ENCODE measurements at regions not wholly inside any gene's neighbourhood (a gene's known extent, or its start where the extent isn't known, plus 50 kb on each side); places are given as distances from the start of the nearest gene placed in this dataset.
"Not testable (repeated sequence)": the region's sequence is repeated elsewhere in the genome, so short reads cannot be mapped to it uniquely, and the experiment has no call there.

DNA sequence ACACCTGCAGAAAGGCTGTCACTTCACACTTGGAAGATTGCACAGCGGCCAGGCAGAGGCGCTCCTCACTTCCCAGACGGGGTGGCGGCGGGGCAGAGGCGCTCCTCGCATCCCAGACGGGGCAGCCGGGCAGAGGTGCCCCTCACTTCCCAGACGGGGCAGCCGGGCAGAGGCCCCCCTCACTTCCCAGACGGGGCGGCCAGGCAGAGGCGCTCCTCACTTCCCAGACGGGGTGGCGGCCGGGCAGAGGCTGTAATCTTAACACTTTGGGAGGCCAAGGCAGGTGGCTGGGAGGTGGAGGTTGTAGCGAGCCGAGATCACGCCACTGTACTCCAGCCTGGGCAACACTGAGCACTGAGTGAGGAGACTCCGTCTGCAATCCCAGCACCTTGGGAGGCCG, 436.3 kb upstream of the ZP4 start:
- H3K27ac Mint-ChIP-seq; H3K4me3 Mint-ChIP-seq; ATAC-seq (replicated peaks); H3K4me1 Mint-ChIP-seq; H3K36me3 Mint-ChIP-seq (ENCODE audit: low read depth); H3K27me3 Mint-ChIP-seq: not testable (repeated sequence)
- H3K9me3 Mint-ChIP-seq: peaks cover 11% of the 10 kb centered on the region

- H3K27ac Mint-ChIP-seq; H3K4me1 Mint-ChIP-seq; H3K27me3 Mint-ChIP-seq; H3K4me3 Mint-ChIP-seq; ATAC-seq (replicated peaks); H3K36me3 Mint-ChIP-seq (ENCODE audit: low read depth): not testable (repeated sequence)
- H3K9me3 Mint-ChIP-seq: peaks cover 11% of the 10 kb centered on the region
Observed at GRCh38 chr1:238326479-238326878, 435.8 kb upstream of the ZP4 start.

- H3K27me3 Mint-ChIP-seq: no peaks in the 10 kb centered on the region
- no peak overlapping the region for H3K4me3 Mint-ChIP-seq
- no peak overlapping the region for H3K27ac Mint-ChIP-seq
- ATAC-seq (replicated peaks): no peak
- H3K36me3 Mint-ChIP-seq (ENCODE audit: low read depth): no peaks in the 10 kb centered on the region
- peaks cover 4% of the 10 kb centered on the region for H3K9me3 Mint-ChIP-seq
- H3K4me1 Mint-ChIP-seq: no peaks in the 10 kb centered on the region
Observed at GRCh38 chr1:238324211-238324864, 433.6 kb upstream of the ZP4 start.

GRCh38 chr1:238323490-238323889, 432.8 kb upstream of the ZP4 start:
- H3K4me3 Mint-ChIP-seq: no peak overlapping the region

GRCh38 chr1:238319957-238320356, 429.2 kb upstream of the ZP4 start:
- Mint-ChIP-seq H3K4me1 (no peaks in the 10 kb centered on the region), H3K27ac (no peak overlapping the region), H3K36me3 (ENCODE audit: low read depth) (no peaks in the 10 kb centered on the region), H3K9me3 (peaks cover 3% of the 10 kb centered on the region), H3K4me3 (no peak overlapping the region), H3K27me3 (no peaks in the 10 kb centered on the region)
- no peak for ATAC-seq (replicated peaks)

More at GRCh38 chr1:238323490-238323889, 432.8 kb upstream of the ZP4 start:
- Mint-ChIP-seq H3K36me3 (ENCODE audit: low read depth) (no peaks in the 10 kb centered on the region), H3K9me3 (peaks cover 4% of the 10 kb centered on the region), H3K27me3 (no peaks in the 10 kb centered on the region), H3K27ac (no peak overlapping the region), H3K4me1 (no peaks in the 10 kb centered on the region)
- no peak for ATAC-seq (replicated peaks)

DNA sequence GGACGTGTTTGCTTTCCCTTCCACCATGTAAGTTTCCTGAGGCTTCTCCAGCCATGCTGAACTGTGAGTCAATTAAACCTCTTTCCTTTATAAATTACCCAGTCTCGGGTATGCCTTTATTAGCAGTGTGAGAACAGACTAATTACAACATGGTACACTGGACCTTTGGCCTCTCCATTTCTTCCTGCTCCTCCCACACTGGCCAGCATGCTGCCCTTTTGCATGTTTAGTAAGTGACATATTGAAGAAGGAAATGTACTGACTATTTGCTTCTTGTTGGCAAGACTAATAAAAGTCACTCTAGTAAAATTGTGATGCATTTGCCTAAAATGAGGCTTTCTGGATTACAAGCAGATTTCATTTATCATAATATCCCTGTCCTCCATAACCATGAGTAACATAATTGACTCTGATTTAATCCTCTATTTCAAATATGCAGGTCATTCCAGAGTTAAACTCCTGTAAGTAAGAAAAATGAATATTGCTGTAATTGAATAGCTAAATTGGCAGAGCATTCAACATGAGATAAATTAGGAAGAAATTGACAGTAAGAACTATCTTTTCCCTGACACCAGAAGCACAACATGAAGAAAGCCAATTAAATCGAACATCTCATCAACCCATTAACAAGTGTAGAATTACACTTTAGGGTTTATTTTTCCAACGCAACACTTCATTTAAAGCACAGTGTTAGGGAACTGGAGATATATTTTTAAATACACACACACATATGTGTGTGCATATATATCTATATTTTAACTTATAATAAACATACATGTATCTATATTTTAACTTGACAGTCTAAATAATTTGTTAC, 427.8 kb upstream of the ZP4 start:
- Mint-ChIP-seq H3K4me1 (no peaks in the 10 kb centered on the region), H3K27me3 (no peaks in the 10 kb centered on the region), H3K27ac (no peak overlapping the region), H3K36me3 (ENCODE audit: low read depth) (no peaks in the 10 kb centered on the region), H3K4me3 (no peak overlapping the region), H3K9me3 (peaks cover 3% of the 10 kb centered on the region)
- no peak for ATAC-seq (replicated peaks)

- no peak for ATAC-seq (replicated peaks)
- Mint-ChIP-seq H3K9me3 (peaks cover 16% of the 10 kb centered on the region), H3K4me1 (no peaks in the 10 kb centered on the region), H3K36me3 (ENCODE audit: low read depth) (no peaks in the 10 kb centered on the region), H3K27ac (no peak overlapping the region), H3K27me3 (no peaks in the 10 kb centered on the region), H3K4me3 (no peak overlapping the region)
Observed at GRCh38 chr1:238312969-238313368, 422.2 kb upstream of the ZP4 start.

- no peak overlapping the region for H3K27ac Mint-ChIP-seq
- H3K4me3 Mint-ChIP-seq: no peak overlapping the region
- H3K4me1 Mint-ChIP-seq: no peaks in the 10 kb centered on the region
- peaks cover 22% of the 10 kb centered on the region for H3K9me3 Mint-ChIP-seq
- no peak for ATAC-seq (replicated peaks)
- H3K27me3 Mint-ChIP-seq: no peaks in the 10 kb centered on the region
- H3K36me3 Mint-ChIP-seq (ENCODE audit: low read depth): no peaks in the 10 kb centered on the region
Observed at GRCh38 chr1:238306411-238306810, 415.7 kb upstream of the ZP4 start.

DNA sequence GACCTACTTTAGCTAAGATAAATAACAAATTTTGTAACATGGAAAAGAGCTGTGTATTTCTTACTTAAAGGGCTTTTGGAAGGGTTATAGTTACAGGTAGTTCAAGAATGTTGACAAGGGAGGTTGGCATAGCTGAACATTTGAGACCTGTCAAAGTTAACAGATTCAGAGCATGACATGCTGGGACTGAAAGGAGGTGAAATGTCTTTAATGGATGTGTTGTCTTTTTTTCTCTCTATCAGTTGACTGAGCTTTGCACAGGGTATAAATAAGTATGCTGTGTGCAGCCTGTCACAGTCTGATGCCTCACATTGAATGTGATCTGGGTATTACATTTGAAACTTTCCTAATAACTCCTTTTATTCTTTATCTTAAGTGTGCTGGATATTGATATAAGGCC, 411.9 kb upstream of the ZP4 start:
- ATAC-seq (replicated peaks): no peak
- Mint-ChIP-seq H3K4me1 (no peaks in the 10 kb centered on the region), H3K27ac (no peak overlapping the region), H3K4me3 (no peak overlapping the region), H3K9me3 (peaks cover 9% of the 10 kb centered on the region), H3K27me3 (no peaks in the 10 kb centered on the region), H3K36me3 (ENCODE audit: low read depth) (no peaks in the 10 kb centered on the region)

DNA sequence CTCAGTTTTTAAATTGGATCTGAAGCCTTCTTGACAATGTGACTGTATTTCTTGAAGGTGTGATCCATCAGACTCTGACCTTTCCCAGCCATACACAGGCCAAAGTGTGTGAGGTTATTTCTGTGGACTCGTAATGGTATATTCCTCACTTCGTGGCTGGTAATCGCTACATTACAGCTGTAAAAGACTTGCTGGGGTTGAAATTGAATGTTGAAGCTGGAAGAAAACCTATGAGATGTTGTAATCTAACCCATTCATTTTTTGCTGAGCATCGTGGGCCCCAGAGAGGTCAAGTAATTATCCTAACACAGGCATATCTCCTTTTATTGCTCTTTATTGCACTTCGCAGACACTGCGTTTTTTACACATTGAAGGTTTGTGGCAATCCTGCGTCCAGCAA, 405.6 kb upstream of the ZP4 start:
- no peaks in the 10 kb centered on the region for H3K27me3 Mint-ChIP-seq
- no peaks in the 10 kb centered on the region for H3K36me3 Mint-ChIP-seq (ENCODE audit: low read depth)
- H3K4me3 Mint-ChIP-seq: no peak overlapping the region
- no peak overlapping the region for H3K27ac Mint-ChIP-seq
- H3K4me1 Mint-ChIP-seq: no peaks in the 10 kb centered on the region
- H3K9me3 Mint-ChIP-seq: peaks cover 2% of the 10 kb centered on the region
- ATAC-seq (replicated peaks): no peak

DNA sequence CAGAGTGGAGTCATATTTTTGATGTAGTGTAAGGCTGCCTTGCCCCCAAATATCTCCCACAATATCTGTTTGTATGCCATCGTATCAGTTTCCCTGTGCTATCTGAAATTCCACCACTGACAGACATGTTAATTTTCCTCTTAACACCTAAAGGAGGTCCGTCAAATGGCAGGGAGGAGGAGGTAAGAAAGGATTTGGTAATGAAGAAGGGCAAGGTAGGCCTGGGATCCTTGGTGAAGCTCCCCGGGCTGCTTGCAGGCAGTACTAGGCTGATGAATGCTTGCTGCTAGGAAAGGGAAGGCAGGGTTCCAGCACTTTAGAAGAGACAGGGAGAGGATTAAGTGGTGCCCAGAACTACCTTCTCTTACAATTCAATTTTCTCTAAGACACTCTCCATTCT, 402.4 kb upstream of the ZP4 start:
- ATAC-seq (replicated peaks): no peak
- Mint-ChIP-seq H3K36me3 (ENCODE audit: low read depth) (no peaks in the 10 kb centered on the region), H3K4me1 (no peaks in the 10 kb centered on the region), H3K9me3 (peaks cover 4% of the 10 kb centered on the region), H3K4me3 (no peak overlapping the region), H3K27ac (no peak overlapping the region), H3K27me3 (no peaks in the 10 kb centered on the region)

DNA sequence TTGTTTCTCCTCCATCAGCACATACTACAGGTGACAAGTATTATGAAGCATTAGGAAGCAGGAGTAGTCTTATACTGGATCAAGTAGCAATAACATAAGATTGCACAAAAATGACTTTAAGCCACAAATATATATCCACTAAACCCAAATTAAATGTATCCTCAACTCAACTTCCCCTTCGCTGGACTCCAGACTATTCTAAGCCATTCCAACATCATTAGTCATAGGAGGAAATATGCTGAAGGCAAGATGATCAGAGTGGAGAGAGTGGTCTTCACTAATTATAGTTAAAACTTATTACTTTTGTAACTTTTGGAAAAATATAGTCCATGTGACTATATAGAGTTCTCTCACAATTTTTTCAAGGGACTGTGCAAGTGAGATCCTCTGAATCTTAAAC, 390.7 kb upstream of the ZP4 start:
- H3K4me1 Mint-ChIP-seq: no peaks in the 10 kb centered on the region
- no peak for ATAC-seq (replicated peaks)
- H3K27ac Mint-ChIP-seq: no peak overlapping the region
- H3K9me3 Mint-ChIP-seq: peaks cover 7% of the 10 kb centered on the region
- no peaks in the 10 kb centered on the region for H3K27me3 Mint-ChIP-seq
- H3K4me3 Mint-ChIP-seq: no peak overlapping the region
- no peaks in the 10 kb centered on the region for H3K36me3 Mint-ChIP-seq (ENCODE audit: low read depth)

DNA sequence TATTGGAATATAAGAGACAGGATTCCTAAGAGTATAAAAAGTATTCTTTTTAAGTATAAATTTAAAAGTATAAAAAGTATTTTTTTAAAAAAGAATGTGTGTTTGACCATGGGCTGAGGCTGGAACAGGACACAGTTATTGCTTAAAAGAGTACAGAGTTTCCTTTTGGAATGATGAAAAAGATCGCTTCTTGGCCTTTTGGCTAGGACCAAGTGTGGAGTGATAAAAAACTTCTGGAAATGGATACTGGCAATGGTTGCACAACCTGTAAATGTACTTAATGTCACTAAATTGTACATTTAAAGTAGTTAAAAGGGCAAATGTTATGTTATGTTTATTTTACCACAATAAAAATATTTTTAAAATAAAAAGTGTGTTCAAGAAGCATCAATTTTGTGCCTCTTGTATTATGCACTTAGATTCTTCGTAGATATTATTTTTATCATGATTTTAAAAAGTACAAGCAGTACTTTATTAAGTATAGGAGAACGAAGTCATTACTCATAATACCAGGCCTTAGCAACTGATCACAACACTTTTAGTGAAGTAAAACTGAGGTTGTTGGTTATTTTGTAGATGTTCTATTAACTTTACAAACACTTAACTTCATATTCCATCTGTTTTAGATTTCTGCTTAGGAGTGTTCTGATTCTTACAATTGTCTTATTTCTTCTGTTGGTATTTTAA, 389.1 kb upstream of the ZP4 start:
- Mint-ChIP-seq H3K27me3 (no peaks in the 10 kb centered on the region), H3K4me1 (no peaks in the 10 kb centered on the region), H3K36me3 (ENCODE audit: low read depth) (no peaks in the 10 kb centered on the region), H3K9me3 (peaks cover 7% of the 10 kb centered on the region), H3K27ac (no peak overlapping the region), H3K4me3 (no peak overlapping the region)
- no peak for ATAC-seq (replicated peaks)

DNA sequence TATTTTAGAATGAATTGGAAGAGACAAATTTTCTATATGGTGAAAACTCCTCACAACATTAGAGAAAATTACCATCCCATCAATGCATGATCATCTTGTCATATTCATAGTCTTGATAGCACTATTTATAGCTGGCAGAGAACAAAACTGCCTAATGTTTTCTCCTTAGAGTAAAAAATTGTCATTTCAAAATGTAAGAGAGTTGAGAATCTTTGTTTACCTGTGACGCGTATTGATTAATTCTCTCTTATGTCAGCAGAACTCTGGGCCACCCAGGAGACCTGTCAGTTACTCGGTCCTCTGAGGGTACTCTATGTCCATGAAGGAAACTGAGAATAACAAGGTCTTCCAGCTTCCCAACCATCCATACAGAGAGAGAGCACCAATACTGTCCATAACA, 381.4 kb upstream of the ZP4 start:
- peaks cover 11% of the 10 kb centered on the region for H3K9me3 Mint-ChIP-seq
- ATAC-seq (replicated peaks): no peak
- H3K4me1 Mint-ChIP-seq: no peaks in the 10 kb centered on the region
- no peak overlapping the region for H3K27ac Mint-ChIP-seq
- no peaks in the 10 kb centered on the region for H3K36me3 Mint-ChIP-seq (ENCODE audit: low read depth)
- H3K4me3 Mint-ChIP-seq: no peak overlapping the region
- no peaks in the 10 kb centered on the region for H3K27me3 Mint-ChIP-seq

- no peak for ATAC-seq (replicated peaks)
- Mint-ChIP-seq H3K4me3 (no peak overlapping the region), H3K9me3 (peaks cover 6% of the 10 kb centered on the region), H3K27ac (no peak overlapping the region), H3K36me3 (ENCODE audit: low read depth) (no peaks in the 10 kb centered on the region), H3K4me1 (no peaks in the 10 kb centered on the region), H3K27me3 (no peaks in the 10 kb centered on the region)
Observed at GRCh38 chr1:238265866-238266265, 375.1 kb upstream of the ZP4 start.
